OCI-LY1 (cell line): ENCODE measurements at regions not wholly inside any gene's neighbourhood (a gene's known extent, or its start where the extent isn't known, plus 50 kb on each side); places are given as distances from the start of the nearest gene placed in this dataset.
"Not testable (repeated sequence)": the region's sequence is repeated elsewhere in the genome, so short reads cannot be mapped to it uniquely, and the experiment has no call there.

Source experiments
- H2AFZ ChIP-seq: fragments of 200-600 bp; sonication (generic), shearing (Covaris generic); 2 replicates; pipeline ENCODE4 v1.6.0; 2014; ENCODE audit warnings: antibody characterized with exemption, mild to moderate bottlenecking, low read length
- H3F3A ChIP-seq: fragments of 200-600 bp; sonication (generic), shearing (Covaris generic); 2 replicates; pipeline ENCODE4 v1.6.0; 2014; ENCODE audit warnings: mild to moderate bottlenecking, antibody characterized with exemption, low read length, moderate library complexity; ENCODE audit not compliant: insufficient read depth
- H3K27ac ChIP-seq: fragments of 200-600 bp; sonication (generic); 2 replicates; pipeline ENCODE4 v1.5.1; 2014; ENCODE audit warnings: low read length, mixed run types, mild to moderate bottlenecking, low read depth; ENCODE audit not compliant: poor library complexity, severe bottlenecking
- H3K27me3 ChIP-seq: fragments of 200-600 bp; sonication (generic); 2 replicates; pipeline ENCODE4 v1.6.0; 2014; ENCODE audit warnings: antibody characterized with exemption, mild to moderate bottlenecking, low read length, moderate library complexity; ENCODE audit not compliant: insufficient read depth
- H3K36me3 ChIP-seq: fragments of 200-600 bp; sonication (generic); 2 replicates; pipeline ENCODE4 v1.6.1; 2014; ENCODE audit warnings: mild to moderate bottlenecking, antibody characterized with exemption, low read length, moderate library complexity, mixed read lengths; ENCODE audit not compliant: insufficient read depth
- H3K4me1 ChIP-seq: fragments of 200-600 bp; sonication (generic); 2 replicates; pipeline ENCODE4 v1.5.1; 2014; ENCODE audit warnings: mild to moderate bottlenecking, low read length, moderate library complexity; ENCODE audit not compliant: insufficient read depth, severe bottlenecking
- H3K4me2 ChIP-seq: fragments of 200-600 bp; sonication (generic), shearing (Covaris generic); 2 replicates; pipeline ENCODE4 v1.6.1; 2014; ENCODE audit warnings: low read length
- H3K4me3 ChIP-seq: fragments of 200-600 bp; sonication (generic); 2 replicates; pipeline ENCODE4 v1.5.1; 2014; ENCODE audit warnings: low read length, low read depth, mild to moderate bottlenecking, mixed read lengths; ENCODE audit not compliant: poor library complexity, severe bottlenecking
- H3K79me2 ChIP-seq: fragments of 200-600 bp; shearing (Covaris generic); 2 replicates; pipeline ENCODE4 v1.6.1; 2016; ENCODE audit warnings: mixed run types, low read length, mixed read lengths; ENCODE audit not compliant: insufficient read depth
- H3K9ac ChIP-seq: fragments of 200-600 bp; sonication (generic), shearing (Covaris generic); 2 replicates; pipeline ENCODE4 v1.6.1; 2014; ENCODE audit warnings: mild to moderate bottlenecking, low read length, mixed read lengths
- H3K9me2 ChIP-seq: fragments of 200-600 bp; sonication (generic), shearing (Covaris generic); 2 replicates; pipeline ENCODE4 v1.6.1; 2014; ENCODE audit warnings: low read depth, mild to moderate bottlenecking, low read length, mixed read lengths
- H3K9me3 ChIP-seq: fragments of 200-600 bp; shearing (Covaris generic); 2 replicates; pipeline ENCODE4 v1.6.1; 2014; ENCODE audit warnings: low read length, mixed read lengths
- H4K20me1 ChIP-seq: fragments of 200-600 bp; sonication (generic), shearing (Covaris generic); 2 replicates; pipeline ENCODE4 v1.6.0; 2016; ENCODE audit warnings: mild to moderate bottlenecking, low read length; ENCODE audit not compliant: insufficient read depth
- CTCF ChIP-seq: fragments of 200-600 bp; sonication (generic), shearing (Covaris generic); IDR thresholded peaks from 2 replicates; pipeline ENCODE4 v1.5.1; 2017; ENCODE audit warnings: mild to moderate bottlenecking, antibody characterized with exemption, low read length, moderate library complexity, mixed read lengths

DNA sequence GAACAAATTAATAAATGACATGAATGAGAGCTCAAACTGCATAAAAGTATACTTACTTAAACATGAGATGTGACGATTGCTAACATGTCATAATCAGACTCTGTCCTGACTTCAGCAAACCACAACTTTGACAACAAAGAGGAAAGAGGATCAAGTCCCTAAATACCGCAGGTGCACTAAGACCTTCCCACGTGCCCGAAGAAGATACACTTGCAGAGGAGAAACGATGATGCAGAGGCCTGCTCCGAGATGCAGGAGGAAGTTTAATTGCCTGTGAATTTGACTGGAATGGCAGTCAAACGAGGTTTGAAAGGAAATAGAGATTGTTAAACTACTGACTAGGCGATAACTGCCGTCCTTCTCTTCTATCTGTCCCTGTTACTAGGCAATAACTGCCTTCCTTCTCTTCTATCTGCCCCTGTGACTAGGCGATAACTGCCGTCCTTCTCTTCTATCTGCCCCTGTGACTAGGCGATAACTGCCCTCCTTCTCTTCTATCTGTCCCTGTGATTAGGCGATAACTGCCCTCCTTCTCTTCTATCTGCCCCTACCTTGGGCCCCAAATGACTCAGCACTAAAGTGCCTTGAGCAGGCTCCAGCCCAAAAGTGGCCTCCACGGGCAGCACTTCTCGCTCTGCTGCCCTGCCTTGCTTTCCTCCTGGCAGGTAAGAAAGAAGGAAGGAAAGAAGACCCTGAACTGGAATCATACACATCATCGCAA is 2226.0 kb upstream of the DEFB115 start:
- H3K36me3 ChIP-seq, H2AFZ ChIP-seq, H3K4me1 ChIP-seq, H3F3A ChIP-seq, H3K4me2 ChIP-seq, H3K9ac ChIP-seq, H3K9me2 ChIP-seq, H3K27me3 ChIP-seq, H3K4me3 ChIP-seq, H3K9me3 ChIP-seq, H3K27ac ChIP-seq, H3K79me2 ChIP-seq, H4K20me1 ChIP-seq: not testable (repeated sequence)

GRCh38 chr20:29044239-29044638 is 2213.2 kb upstream of the DEFB115 start:
- H3K4me2 ChIP-seq, H4K20me1 ChIP-seq, H3K4me1 ChIP-seq, H3F3A ChIP-seq, H3K36me3 ChIP-seq, H3K4me3 ChIP-seq, H3K9me2 ChIP-seq, H3K27me3 ChIP-seq, H3K79me2 ChIP-seq, H3K9me3 ChIP-seq, H2AFZ ChIP-seq, H3K27ac ChIP-seq, H3K9ac ChIP-seq: not testable (repeated sequence)
- TF ChIP-seq CTCF, result peak; percentile 14; the same call in 1 of the 2 replicates

GRCh38 chr20:29050008-29050606 is 2207.4 kb upstream of the DEFB115 start:
- not testable (repeated sequence) for H3K36me3 ChIP-seq, H3K4me1 ChIP-seq, H3K27me3 ChIP-seq, H3K4me2 ChIP-seq, H3K4me3 ChIP-seq, H3K9me3 ChIP-seq, H4K20me1 ChIP-seq, H2AFZ ChIP-seq, H3K79me2 ChIP-seq, H3F3A ChIP-seq, H3K9ac ChIP-seq, H3K27ac ChIP-seq, H3K9me2 ChIP-seq
- peak; percentile 51 for TF ChIP-seq CTCF

GRCh38 chr20:29057866-29058484 is 2199.5 kb upstream of the DEFB115 start:
- H3K27me3 ChIP-seq, H3K9me3 ChIP-seq, H3F3A ChIP-seq, H3K9me2 ChIP-seq, H3K79me2 ChIP-seq, H3K9ac ChIP-seq, H3K36me3 ChIP-seq, H3K4me1 ChIP-seq, H2AFZ ChIP-seq, H3K27ac ChIP-seq, H4K20me1 ChIP-seq, H3K4me2 ChIP-seq, H3K4me3 ChIP-seq: not testable (repeated sequence)
- TF ChIP-seq CTCF, result peak; percentile 58

- H3F3A ChIP-seq, H3K27me3 ChIP-seq, H3K4me1 ChIP-seq, H2AFZ ChIP-seq, H3K27ac ChIP-seq, H3K4me3 ChIP-seq, H3K79me2 ChIP-seq, H3K9ac ChIP-seq, H3K4me2 ChIP-seq, H3K36me3 ChIP-seq, H3K9me3 ChIP-seq, H3K9me2 ChIP-seq, H4K20me1 ChIP-seq: not testable (repeated sequence)
Measured at GRCh38 chr20:29062451-29062850, 2195.0 kb upstream of the DEFB115 start.
